ENCODE measurements at regions not wholly inside any gene's neighbourhood (a gene's known extent, or its start where the extent isn't known, plus 50 kb on each side); places are given as distances from the start of the nearest gene placed in this dataset.

- no peak for TF ChIP-seq MAX (IDR thresholded peaks at IDR 0.05)
- TF ChIP-seq ZBTB33 (IDR thresholded peaks at IDR 0.05), result no peak
Observed at GRCh38 chr17:77875051-77875780, 83.3 kb upstream of the TNRC6C start (continued).

GRCh38 chr17:77875881-77876509 is 82.5 kb upstream of the TNRC6C start:
- Histone ChIP-seq H3K9ac (ENCODE audit: low read depth in 1 of 2, low read length in 2 of 2) (no peak overlapping the region), H3K9me3 (ENCODE audit: control insufficient read depth in 4 of 4, low read length in 3 of 4) (peaks cover 0 to 4% (median 0%) of the 10 kb centered on the region in 4 donors), H3K27ac (ENCODE audit: low read depth in 1 of 2, low read length in 2 of 2) (no peak overlapping the region), H3K27me3 (ENCODE audit: control insufficient read depth in 4 of 4, insufficient read depth in 4 of 4, low read length in 3 of 4) (no peaks in the 10 kb centered on the region), H3K4me1 (ENCODE audit: control insufficient read depth in 4 of 4, insufficient read depth in 4 of 4, low read length in 3 of 4) (no peaks in the 10 kb centered on the region), H3K36me3 (ENCODE audit: control insufficient read depth in 4 of 4, insufficient read depth in 3 of 4, low read depth in 1 of 4, low read length in 3 of 4) (no peaks in the 10 kb centered on the region), H3K4me3 (ENCODE audit: low read depth in 1 of 3, low read length in 3 of 3) (no peak overlapping the region)
- 86% methylated on average over 2 of the region's 2 CpGs for WGBS
- TF ChIP-seq FOXA1 (IDR thresholded peaks at IDR 0.05) (no peak), REST (IDR thresholded peaks at IDR 0.05) (no peak), FOXA2 (IDR thresholded peaks at IDR 0.05) (no peak), EGR1 (IDR thresholded peaks at IDR 0.05; ENCODE audit: low read depth in 2 of 2) (no peak), YY1 (IDR thresholded peaks at IDR 0.05) (no peak), SP1 (IDR thresholded peaks at IDR 0.05) (no peak), GABPA (IDR thresholded peaks at IDR 0.05 in 1 of 2, conservative IDR thresholded peaks at IDR 0.05 in 1 of 2) (no peak), NR2F2 (IDR thresholded peaks at IDR 0.05) (no peak), HNF4A (conservative IDR thresholded peaks at IDR 0.05) (no peak), ATF3 (IDR thresholded peaks at IDR 0.05) (no peak), ZBTB33 (IDR thresholded peaks at IDR 0.05) (no peak), MAX (IDR thresholded peaks at IDR 0.05) (no peak), CTCF (IDR thresholded peaks at IDR 0.05; ENCODE audit: low read depth, low read length, missing input control) (no peak), RAD21 (IDR thresholded peaks at IDR 0.05) (no peak), HNF4G (IDR thresholded peaks at IDR 0.05) (no peak), TAF1 (conservative IDR thresholded peaks at IDR 0.05) (no peak), RXRA (IDR thresholded peaks at IDR 0.05) (no peak), JUND (IDR thresholded peaks at IDR 0.05) (no peak)
- DNase-seq (ENCODE audit: low spot score), result no peak

Measured in liver (tissue), 8 donors.